Breast epithelium (tissue), 3 donors: ENCODE measurements at regions not wholly inside any gene's neighbourhood (a gene's known extent, or its start where the extent isn't known, plus 50 kb on each side); places are given as distances from the start of the nearest gene placed in this dataset.

ENCODE experiments used
- POLR2A ChIP-seq: fragments of 450-650 bp; IDR thresholded peaks from one replicate; pipeline ENCODE4 v1.6.1; 2016; ENCODE audit warnings: antibody characterized with exemption, mild to moderate bottlenecking, moderate library complexity
- POLR2AphosphoS5 ChIP-seq, 3 donors: sonication (generic); formaldehyde crosslinking; IDR thresholded peaks; one replicate each; pipeline ENCODE4 v1.6.1; 2017; ENCODE audit warnings: antibody characterized with exemption in 3 of 3
- TF ChIP-seq, protein P1 (sequence below), 3 donors: fragments of 450-650 bp; IDR thresholded peaks; one replicate each; pipeline ENCODE4 v1.5.1; 2016 to 2017; ENCODE audit warnings: antibody characterized with exemption in 3 of 3, mild to moderate bottlenecking in 3 of 3, moderate library complexity in 3 of 3

DNA sequence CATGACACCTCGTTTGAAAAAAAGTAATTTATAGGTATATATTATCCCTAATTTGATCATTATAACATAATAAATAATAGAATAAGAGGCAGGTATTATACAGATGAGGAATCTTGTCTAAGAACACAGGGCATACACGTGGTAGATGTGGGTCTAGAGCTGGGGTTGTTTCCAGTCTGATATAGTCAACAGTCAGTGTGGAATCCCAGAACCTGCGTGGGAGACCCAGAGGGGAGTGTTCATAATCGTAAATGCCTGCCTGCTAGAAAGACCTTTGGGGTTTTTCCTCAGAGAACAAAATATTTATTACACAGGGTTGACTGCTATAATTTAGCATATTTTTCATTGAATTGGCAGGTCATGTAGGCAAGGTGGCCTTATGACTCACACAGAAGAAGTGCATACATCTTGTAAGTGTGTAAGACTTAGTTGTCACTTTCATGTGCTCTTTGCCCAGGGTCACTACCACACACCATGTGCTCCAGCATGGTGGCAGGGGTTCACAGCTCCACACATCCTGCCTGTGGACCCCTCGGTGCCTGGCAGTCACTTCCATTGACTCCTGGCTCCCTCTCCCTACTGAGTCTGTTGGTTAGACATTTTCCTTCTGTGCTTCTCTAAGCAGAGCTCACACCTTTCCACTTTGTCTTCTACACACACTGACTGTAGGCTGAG, 94.9 kb upstream of the IKZF1 start:
- TF ChIP-seq, protein P1, sequence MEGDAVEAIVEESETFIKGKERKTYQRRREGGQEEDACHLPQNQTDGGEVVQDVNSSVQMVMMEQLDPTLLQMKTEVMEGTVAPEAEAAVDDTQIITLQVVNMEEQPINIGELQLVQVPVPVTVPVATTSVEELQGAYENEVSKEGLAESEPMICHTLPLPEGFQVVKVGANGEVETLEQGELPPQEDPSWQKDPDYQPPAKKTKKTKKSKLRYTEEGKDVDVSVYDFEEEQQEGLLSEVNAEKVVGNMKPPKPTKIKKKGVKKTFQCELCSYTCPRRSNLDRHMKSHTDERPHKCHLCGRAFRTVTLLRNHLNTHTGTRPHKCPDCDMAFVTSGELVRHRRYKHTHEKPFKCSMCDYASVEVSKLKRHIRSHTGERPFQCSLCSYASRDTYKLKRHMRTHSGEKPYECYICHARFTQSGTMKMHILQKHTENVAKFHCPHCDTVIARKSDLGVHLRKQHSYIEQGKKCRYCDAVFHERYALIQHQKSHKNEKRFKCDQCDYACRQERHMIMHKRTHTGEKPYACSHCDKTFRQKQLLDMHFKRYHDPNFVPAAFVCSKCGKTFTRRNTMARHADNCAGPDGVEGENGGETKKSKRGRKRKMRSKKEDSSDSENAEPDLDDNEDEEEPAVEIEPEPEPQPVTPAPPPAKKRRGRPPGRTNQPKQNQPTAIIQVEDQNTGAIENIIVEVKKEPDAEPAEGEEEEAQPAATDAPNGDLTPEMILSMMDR (IDR thresholded peaks at IDR 0.05) = no peak
- TF ChIP-seq POLR2AphosphoS5 (IDR thresholded peaks at IDR 0.05) = no peak
- no peak for TF ChIP-seq POLR2A
